Osteocyte (in vitro differentiated cells): ENCODE measurements at regions not wholly inside any gene's neighbourhood (a gene's known extent, or its start where the extent isn't known, plus 50 kb on each side); places are given as distances from the start of the nearest gene placed in this dataset.
"Not testable (repeated sequence)": the region's sequence is repeated elsewhere in the genome, so short reads cannot be mapped to it uniquely, and the experiment has no call there.

Experiments used
- DNase-seq: peaks from one replicate; pipeline ENCODE4 v3.0.0; 2021; ENCODE audit warnings: mixed read lengths; ENCODE audit not compliant: unreplicated experiment; ENCODE audit errors: extremely low spot score
- H3K27ac Mint-ChIP-seq: one replicate; pipeline ENCODE4 v1.8.0; 2021; ENCODE audit warnings: mild to moderate bottlenecking, mixed read lengths; ENCODE audit not compliant: unreplicated experiment
- H3K27me3 Mint-ChIP-seq: one replicate; pipeline ENCODE4 v1.8.0; 2021; ENCODE audit warnings: mixed read lengths; ENCODE audit not compliant: unreplicated experiment
- H3K36me3 Mint-ChIP-seq: one replicate; pipeline ENCODE4 v1.8.0; 2021; ENCODE audit warnings: mixed read lengths; ENCODE audit not compliant: unreplicated experiment
- H3K4me1 Mint-ChIP-seq: one replicate; pipeline ENCODE4 v1.8.0; 2021; ENCODE audit warnings: mixed read lengths; ENCODE audit not compliant: unreplicated experiment
- H3K4me3 Mint-ChIP-seq: one replicate; pipeline ENCODE4 v1.8.0; 2021; ENCODE audit warnings: mild to moderate bottlenecking, moderate library complexity, mixed read lengths; ENCODE audit not compliant: unreplicated experiment
- H3K9me3 Mint-ChIP-seq: one replicate; pipeline ENCODE4 v1.8.0; 2021; ENCODE audit warnings: mixed read lengths; ENCODE audit not compliant: unreplicated experiment
- TF ChIP-seq, protein P1 (sequence below): fragments of 200-600 bp; sonication (generic); IDR thresholded peaks from 2 replicates; pipeline ENCODE4 v1.5.0; 2021; ENCODE audit warnings: antibody characterized with exemption, mild to moderate bottlenecking, moderate library complexity

DNA sequence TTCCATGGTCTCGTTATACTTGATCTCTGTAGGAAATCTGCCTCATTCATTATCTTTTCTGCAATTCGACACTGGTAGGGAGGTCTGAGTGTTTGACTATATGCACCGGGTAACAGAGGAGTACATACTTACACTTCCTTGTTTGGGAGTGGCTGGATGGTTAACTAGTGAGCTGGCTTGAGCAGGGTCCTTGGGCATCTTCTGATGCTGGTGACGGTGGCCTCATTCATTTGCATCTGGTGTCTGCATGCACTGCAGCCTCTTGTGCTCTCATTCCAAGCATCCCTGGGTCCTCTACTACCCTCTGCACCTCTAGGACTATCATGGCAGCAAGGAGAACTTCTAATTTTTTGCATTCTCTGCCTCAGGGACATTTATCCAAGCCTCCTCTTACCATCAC lies 100.0 kb upstream of the TCF4 start:
- H3K27ac Mint-ChIP-seq: no peak overlapping the region
- no peaks in the 10 kb centered on the region for H3K9me3 Mint-ChIP-seq
- no peaks in the 10 kb centered on the region for H3K4me1 Mint-ChIP-seq
- TF ChIP-seq, protein P1, sequence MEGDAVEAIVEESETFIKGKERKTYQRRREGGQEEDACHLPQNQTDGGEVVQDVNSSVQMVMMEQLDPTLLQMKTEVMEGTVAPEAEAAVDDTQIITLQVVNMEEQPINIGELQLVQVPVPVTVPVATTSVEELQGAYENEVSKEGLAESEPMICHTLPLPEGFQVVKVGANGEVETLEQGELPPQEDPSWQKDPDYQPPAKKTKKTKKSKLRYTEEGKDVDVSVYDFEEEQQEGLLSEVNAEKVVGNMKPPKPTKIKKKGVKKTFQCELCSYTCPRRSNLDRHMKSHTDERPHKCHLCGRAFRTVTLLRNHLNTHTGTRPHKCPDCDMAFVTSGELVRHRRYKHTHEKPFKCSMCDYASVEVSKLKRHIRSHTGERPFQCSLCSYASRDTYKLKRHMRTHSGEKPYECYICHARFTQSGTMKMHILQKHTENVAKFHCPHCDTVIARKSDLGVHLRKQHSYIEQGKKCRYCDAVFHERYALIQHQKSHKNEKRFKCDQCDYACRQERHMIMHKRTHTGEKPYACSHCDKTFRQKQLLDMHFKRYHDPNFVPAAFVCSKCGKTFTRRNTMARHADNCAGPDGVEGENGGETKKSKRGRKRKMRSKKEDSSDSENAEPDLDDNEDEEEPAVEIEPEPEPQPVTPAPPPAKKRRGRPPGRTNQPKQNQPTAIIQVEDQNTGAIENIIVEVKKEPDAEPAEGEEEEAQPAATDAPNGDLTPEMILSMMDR: no peak
- H3K36me3 Mint-ChIP-seq: no peaks in the 10 kb centered on the region
- H3K4me3 Mint-ChIP-seq: no peak overlapping the region
- no peak for DNase-seq
- H3K27me3 Mint-ChIP-seq: no peaks in the 10 kb centered on the region

DNA sequence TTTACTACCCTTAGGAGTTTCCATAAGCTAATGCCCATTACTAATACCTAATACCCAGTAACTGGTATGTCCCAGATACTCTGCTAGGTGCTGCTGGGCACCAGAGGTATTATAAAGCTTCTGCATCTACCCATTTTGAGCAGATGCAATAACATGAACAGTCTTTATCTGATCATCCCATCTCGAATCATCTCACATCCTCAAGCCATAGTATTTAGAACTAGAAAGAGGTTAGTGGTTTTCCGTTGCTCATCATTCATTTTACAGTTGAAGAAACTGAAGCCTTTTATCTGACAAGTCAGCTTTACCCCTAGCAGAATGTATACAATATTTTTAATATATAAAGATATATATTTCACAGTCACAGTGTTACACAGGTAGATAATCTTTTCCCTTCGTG lies 99.1 kb upstream of the TCF4 start:
- Mint-ChIP-seq H3K27me3 (no peaks in the 10 kb centered on the region), H3K4me1 (no peaks in the 10 kb centered on the region), H3K27ac (no peak overlapping the region), H3K36me3 (no peaks in the 10 kb centered on the region), H3K4me3 (no peak overlapping the region), H3K9me3 (no peaks in the 10 kb centered on the region)
- no peak for DNase-seq
- TF ChIP-seq, protein P1: no peak

DNA sequence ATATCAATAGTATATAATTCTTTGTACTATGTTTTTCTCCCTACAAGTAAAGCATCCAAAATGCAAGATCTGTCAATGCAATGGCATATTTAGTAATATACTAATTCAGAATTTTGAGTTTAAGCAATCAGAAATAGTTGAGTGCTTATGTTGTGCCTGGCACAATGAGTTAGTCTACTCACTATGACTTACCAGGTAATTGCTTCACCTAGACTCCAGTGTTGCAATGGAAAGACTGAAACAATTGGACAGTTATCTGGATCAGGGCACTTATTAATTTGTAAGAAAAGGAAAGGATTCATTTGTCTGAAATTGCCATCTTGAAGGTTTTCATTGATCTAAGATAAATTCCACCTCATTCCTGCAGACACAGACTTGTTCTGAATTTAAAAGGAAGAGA lies 97.6 kb upstream of the TCF4 start:
- Mint-ChIP-seq H3K27me3 (no peaks in the 10 kb centered on the region), H3K4me3 (no peak overlapping the region), H3K36me3 (no peaks in the 10 kb centered on the region), H3K4me1 (no peaks in the 10 kb centered on the region), H3K9me3 (no peaks in the 10 kb centered on the region), H3K27ac (no peak overlapping the region)
- TF ChIP-seq, protein P1: no peak
- no peak for DNase-seq

DNA sequence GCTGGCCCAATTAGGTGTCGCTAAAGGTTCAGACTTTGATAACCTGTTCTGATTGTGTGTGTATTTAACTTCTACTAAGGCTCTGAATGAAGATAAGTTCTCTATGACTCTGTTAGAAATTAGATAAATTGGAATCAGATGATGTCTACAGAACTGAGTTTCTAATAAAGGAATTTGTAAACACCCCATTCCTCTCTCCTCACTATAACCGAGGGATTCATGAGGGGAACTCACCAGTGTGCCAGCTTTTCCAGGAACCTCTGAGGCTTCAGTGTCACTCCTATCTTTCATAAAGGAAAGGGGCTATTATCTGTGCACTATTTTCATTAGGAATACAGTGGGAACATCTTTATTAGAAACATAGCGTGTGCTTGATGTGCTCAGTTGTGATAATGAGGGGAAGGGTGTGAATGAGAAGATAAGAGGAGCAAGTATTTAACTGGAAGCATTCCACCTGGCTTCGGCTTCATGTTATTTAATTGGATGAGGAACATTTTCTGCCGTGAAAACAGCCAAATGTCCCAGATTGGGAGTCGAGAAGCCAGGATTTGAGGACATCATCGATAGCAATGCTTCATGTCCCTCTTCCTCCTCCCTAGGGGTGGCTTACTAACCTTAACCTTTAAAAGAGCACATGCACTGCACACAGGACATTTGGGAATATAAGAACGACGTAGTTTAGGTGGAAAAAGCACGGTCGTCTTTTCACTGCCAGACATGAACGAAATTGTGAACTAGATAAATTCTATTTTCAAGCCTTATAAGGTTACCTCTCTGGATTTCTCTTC lies 84.8 kb upstream of the TCF4 start:
- no peaks in the 10 kb centered on the region for H3K36me3 Mint-ChIP-seq
- no peak overlapping the region for H3K4me3 Mint-ChIP-seq
- H3K4me1 Mint-ChIP-seq: peaks cover 2% of the 10 kb centered on the region
- no peaks in the 10 kb centered on the region for H3K27me3 Mint-ChIP-seq
- no peak overlapping the region for H3K27ac Mint-ChIP-seq
- H3K9me3 Mint-ChIP-seq: peaks cover 22% of the 10 kb centered on the region
- TF ChIP-seq, protein P1: no peak
- no peak for DNase-seq

DNA sequence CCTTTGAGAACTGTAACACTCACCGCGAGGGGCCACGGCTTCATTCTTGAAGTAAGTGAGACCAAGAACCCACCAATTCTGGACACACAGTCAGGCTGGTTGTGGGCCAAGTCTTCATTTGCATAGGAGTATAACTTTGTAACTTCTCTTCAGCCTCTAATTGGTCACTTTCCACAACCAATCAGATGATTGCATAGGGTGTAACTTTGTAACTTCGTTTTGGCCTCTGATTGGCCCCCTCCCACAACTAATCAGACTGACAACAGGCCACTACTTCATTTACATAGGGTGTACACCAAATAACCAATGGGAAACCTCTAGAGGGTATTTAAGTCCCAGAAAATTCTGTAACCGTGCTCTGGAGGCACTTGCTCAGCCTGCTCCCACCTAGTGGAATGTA lies 77.5 kb upstream of the TCF4 start:
- Mint-ChIP-seq H3K36me3 (no peaks in the 10 kb centered on the region), H3K27me3 (no peaks in the 10 kb centered on the region), H3K4me1 (no peaks in the 10 kb centered on the region), H3K4me3 (no peak overlapping the region), H3K9me3 (no peaks in the 10 kb centered on the region), H3K27ac (no peak overlapping the region)
- TF ChIP-seq, protein P1: no peak
- DNase-seq: no peak

DNA sequence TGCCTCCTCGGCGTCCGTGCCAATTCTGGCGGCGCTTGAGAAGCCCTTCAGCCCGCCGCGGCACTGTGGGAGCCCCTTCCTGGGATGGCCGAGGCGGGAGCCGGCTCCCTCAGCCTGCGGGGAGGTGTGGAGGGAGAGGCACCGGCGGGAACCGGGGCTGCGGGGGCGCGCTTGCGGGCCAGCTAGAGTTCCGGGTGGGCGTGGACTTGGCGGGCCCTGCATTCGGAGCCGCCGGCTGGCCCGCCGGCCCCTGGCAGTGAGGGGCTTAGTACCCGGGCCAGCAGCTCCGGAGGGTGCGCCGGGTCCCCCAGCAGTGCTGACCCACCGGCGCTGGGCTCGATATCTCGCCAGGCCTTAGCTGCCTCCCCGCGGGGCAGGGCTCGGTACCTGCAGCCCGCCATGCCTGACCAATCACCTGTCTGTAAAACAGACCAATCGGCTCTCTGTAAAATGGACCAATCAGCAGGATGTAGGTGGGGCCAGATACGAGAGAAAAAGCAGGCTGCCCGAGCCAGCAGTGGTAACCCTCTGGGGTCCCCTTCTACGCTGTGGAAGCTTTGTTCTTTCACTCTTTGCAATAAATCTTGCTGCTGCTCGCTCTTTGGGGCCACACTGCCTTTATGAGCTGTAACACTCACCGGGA lies 76.9 kb upstream of the TCF4 start:
- not testable (repeated sequence) for H3K36me3 Mint-ChIP-seq, DNase-seq, H3K4me3 Mint-ChIP-seq, H3K9me3 Mint-ChIP-seq, H3K27ac Mint-ChIP-seq, H3K27me3 Mint-ChIP-seq, H3K4me1 Mint-ChIP-seq
